Body of pancreas (tissue), 4 donors: ENCODE measurements at regions not wholly inside any gene's neighbourhood (a gene's known extent, or its start where the extent isn't known, plus 50 kb on each side); places are given as distances from the start of the nearest gene placed in this dataset.

Experiments used
- ATAC-seq: fragments of 150-250 bp; one replicate; pipeline ENCODE4 v1.9.1; 2016
- DNase-seq, 4 donors: peaks; one replicate each; pipeline ENCODE4 v3.0.0-alpha.2; 2019
- H3K27ac ChIP-seq, 4 donors: fragments of 200-600 bp; sonication (generic); 1 replicate in 3 of 4; 2 replicates in 1 of 4; pipeline versions ENCODE4 v1.5.1 to v1.6.1; 2016 to 2019; ENCODE audit warnings: mild to moderate bottlenecking in 1 of 4, mixed read lengths in 1 of 4, moderate library complexity in 1 of 4
- H3K27me3 ChIP-seq, 2 donors: fragments of 200-600 bp; sonication (generic); one replicate each; pipeline ENCODE4 v1.6.0; 2016; ENCODE audit warnings: mild to moderate bottlenecking in 1 of 2
- H3K36me3 ChIP-seq, 2 donors: fragments of 200-600 bp; sonication (generic); replicated peaks in 1 of 2; 2 replicates each; pipeline ENCODE4 v1.5.1; 2016; ENCODE audit warnings: low read depth in 2 of 2; ENCODE audit not compliant: insufficient read depth in 1 of 2
- H3K4me1 ChIP-seq: fragments of 200-600 bp; sonication (generic); one replicate; pipeline ENCODE4 v1.6.0; 2016
- H3K4me3 ChIP-seq, 2 donors: fragments of 200-600 bp; sonication (generic); 1 replicate in 1 of 2; 2 replicates in 1 of 2; pipeline ENCODE4 v1.5.1; 2016 to 2019
- H3K9me3 ChIP-seq, 3 donors: fragments of 200-600 bp; sonication (generic); 1 replicate in 2 of 3; 2 replicates in 1 of 3; pipeline ENCODE4 v1.5.1; 2016
- POLR2A ChIP-seq, 3 donors: fragments of 450-650 bp; IDR thresholded peaks; one replicate each; pipeline ENCODE4 v1.6.1; 2016; ENCODE audit warnings: antibody characterized with exemption in 3 of 3, mild to moderate bottlenecking in 2 of 3
- WGBS, 2 donors: methylation state at CpG; one replicate each; pipeline ENCODE4 v1.1.5; 2017; 5-methylcytosine and 5-hydroxymethylcytosine counted together
- intact Hi-C: fragments of 100-400 bp; cut with DNase I; formaldehyde crosslinking; loops from one replicate; pipeline ENCODE4 v1.15.1; 2023
- TF ChIP-seq, protein P1 (sequence below), 7 experiments: fragments of 450-650 bp in 4 of 7; fragments of 200-600 bp in 3 of 7; sonication (generic) in 3 of 7; IDR thresholded peaks; one replicate each; pipeline ENCODE4 v1.5.1; 2016 to 2019; ENCODE audit warnings: antibody characterized with exemption in 7 of 7

DNA sequence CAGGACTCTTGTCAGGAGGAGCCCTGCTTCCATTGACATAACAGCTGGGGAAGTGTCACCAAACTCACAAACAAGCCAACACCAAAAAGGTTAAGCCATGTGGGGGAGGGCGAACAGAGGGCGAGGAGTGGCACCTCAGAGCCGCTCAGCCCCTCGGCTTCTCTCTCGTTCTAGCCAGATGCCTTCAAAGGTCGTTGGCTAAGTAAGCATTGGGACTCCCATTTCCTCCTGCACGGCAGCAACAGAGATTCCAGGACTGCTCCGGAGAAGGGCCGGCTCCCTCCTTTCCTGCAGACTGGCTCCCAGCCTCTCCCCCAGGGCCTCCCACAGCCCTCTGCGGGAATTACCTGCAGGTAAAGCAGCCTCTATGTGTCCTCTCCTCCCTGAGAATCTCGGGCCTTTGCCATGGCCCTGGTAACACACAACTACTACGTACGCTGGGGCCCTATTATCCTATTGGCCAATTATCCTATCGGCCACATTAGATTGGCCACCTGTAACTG, 52.1 kb upstream of the RNU6ATAC start:
- Histone ChIP-seq H3K4me1 (peaks cover 8% of the 10 kb centered on the region), H3K9me3 (no peaks in the 10 kb centered on the region), H3K4me3 (no peak overlapping the region), H3K36me3 (no peaks in the 10 kb centered on the region), H3K27me3 (no peaks in the 10 kb centered on the region), H3K27ac (no peak overlapping the region)
- intact Hi-C loops = no loop called here
- no peak for TF ChIP-seq POLR2A (IDR thresholded peaks at IDR 0.05)
- TF ChIP-seq, protein P1, sequence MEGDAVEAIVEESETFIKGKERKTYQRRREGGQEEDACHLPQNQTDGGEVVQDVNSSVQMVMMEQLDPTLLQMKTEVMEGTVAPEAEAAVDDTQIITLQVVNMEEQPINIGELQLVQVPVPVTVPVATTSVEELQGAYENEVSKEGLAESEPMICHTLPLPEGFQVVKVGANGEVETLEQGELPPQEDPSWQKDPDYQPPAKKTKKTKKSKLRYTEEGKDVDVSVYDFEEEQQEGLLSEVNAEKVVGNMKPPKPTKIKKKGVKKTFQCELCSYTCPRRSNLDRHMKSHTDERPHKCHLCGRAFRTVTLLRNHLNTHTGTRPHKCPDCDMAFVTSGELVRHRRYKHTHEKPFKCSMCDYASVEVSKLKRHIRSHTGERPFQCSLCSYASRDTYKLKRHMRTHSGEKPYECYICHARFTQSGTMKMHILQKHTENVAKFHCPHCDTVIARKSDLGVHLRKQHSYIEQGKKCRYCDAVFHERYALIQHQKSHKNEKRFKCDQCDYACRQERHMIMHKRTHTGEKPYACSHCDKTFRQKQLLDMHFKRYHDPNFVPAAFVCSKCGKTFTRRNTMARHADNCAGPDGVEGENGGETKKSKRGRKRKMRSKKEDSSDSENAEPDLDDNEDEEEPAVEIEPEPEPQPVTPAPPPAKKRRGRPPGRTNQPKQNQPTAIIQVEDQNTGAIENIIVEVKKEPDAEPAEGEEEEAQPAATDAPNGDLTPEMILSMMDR (IDR thresholded peaks at IDR 0.05) = no peak
- no peak for ATAC-seq
- DNase-seq = no peak
- WGBS, 2 donors = 58 to 73% methylated on average over 2 to 14 of the region's 14 CpGs

DNA sequence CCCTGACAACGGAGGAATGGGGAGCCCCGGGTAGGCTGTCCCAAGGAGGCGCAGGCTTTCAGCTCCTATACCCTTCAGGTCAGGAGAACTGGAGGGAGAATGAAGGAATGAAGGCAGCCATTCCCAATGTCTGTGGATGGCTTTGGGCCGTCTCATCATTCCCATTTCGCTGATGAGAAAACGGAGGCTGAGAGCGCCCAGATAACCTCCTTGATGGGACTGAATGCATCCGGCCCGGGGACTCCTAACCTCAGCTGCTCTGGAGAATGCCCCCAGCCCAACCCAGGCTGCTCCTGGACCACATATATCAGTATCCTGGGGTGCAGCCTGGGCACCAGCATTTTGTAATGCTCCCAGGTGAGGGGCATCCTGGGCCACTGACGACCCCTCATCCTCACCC, 52.6 kb upstream of the RNU6ATAC start:
- intact Hi-C loops = no loop called here
- Histone ChIP-seq H3K4me1 (peaks cover 8% of the 10 kb centered on the region), H3K36me3 (no peaks in the 10 kb centered on the region), H3K9me3 (no peaks in the 10 kb centered on the region), H3K27me3 (no peaks in the 10 kb centered on the region), H3K27ac (no peak overlapping the region), H3K4me3 (no peak overlapping the region)
- 74 to 75% methylated on average over 10 of the region's 10 CpGs for WGBS, 2 donors
- TF ChIP-seq POLR2A (IDR thresholded peaks at IDR 0.05) = no peak
- TF ChIP-seq, protein P1 (IDR thresholded peaks at IDR 0.05) = no peak
- ATAC-seq = no peak
- no peak for DNase-seq

DNA sequence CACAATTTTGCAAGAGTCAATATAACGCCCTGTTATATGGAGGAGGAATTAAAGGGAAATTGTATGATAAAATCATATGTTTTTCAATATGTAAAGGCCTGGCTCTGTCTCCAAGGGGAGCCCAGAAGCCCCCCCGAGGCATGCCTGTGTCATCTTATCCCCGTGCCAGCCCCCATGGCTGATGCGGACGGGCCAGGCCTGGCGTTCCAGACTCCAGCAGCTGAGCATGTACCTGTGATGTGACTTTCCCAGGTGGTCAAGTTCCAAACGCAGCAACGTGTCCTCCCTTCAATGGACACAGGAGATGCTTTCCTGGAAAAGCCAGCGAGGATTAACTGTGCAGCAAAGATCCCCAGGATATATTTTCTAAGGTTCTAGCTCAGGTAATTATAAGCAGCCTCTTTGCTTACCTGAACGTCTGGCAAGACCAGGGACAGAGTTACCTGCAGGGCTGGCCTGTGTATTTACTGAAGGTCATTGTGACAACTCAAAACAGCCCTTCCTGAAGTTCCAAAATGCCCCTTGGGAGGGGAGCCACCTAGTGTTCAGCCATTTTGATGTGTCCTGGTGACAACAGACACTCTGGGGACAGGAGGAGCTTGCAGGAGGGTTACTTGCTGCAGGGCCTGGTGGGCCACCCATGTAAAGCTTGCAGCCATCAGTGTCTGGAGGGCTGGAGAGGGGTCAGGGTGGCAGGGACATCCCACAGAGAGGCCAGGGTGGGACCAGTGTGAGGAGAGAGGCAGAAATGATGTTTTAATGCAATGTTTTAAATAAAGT, 53.3 kb upstream of the RNU6ATAC start:
- Histone ChIP-seq H3K27ac (no peak overlapping the region), H3K36me3 (no peaks in the 10 kb centered on the region), H3K9me3 (no peaks in the 10 kb centered on the region), H3K4me3 (no peak overlapping the region), H3K4me1 (peaks cover 8% of the 10 kb centered on the region), H3K27me3 (no peaks in the 10 kb centered on the region)
- ATAC-seq (no peak), DNase-seq (no peak)
- WGBS, 2 donors = 66 to 78% methylated on average over 9 to 10 of the region's 10 CpGs
- intact Hi-C loops = no loop called here
- TF ChIP-seq POLR2A (IDR thresholded peaks at IDR 0.05) = no peak
- TF ChIP-seq, protein P1 (IDR thresholded peaks at IDR 0.05) = no peak

DNA sequence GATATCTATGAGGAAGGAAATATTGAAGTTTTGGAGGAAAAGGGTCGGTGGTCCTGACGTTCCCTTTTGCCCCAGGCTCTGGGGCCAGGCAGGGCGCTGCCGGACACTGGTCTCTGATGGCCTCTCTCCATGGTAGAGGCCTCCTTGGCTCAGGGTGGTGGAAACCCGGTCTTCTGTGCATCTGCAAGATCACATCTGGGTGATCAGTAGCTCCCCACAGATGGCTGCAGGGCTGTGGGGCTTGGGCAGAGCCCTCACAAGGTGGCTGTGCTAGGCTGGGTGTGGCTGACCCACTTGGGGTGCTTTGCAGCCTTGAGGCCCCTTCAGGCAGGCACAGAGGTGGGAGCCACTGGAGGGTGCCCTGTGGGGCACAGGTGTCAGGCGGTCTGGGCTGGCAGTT, 53.9 kb upstream of the RNU6ATAC start:
- Histone ChIP-seq H3K9me3 (no peaks in the 10 kb centered on the region), H3K4me1 (peaks cover 8% of the 10 kb centered on the region), H3K27me3 (no peaks in the 10 kb centered on the region), H3K27ac (no peak overlapping the region), H3K36me3 (no peaks in the 10 kb centered on the region), H3K4me3 (no peak overlapping the region)
- intact Hi-C loops = no loop called here
- WGBS, 2 donors = 58 to 81% methylated on average over 5 to 6 of the region's 6 CpGs
- no peak for DNase-seq
- TF ChIP-seq, protein P1 (IDR thresholded peaks at IDR 0.05) = no peak
- no peak for ATAC-seq

DNA sequence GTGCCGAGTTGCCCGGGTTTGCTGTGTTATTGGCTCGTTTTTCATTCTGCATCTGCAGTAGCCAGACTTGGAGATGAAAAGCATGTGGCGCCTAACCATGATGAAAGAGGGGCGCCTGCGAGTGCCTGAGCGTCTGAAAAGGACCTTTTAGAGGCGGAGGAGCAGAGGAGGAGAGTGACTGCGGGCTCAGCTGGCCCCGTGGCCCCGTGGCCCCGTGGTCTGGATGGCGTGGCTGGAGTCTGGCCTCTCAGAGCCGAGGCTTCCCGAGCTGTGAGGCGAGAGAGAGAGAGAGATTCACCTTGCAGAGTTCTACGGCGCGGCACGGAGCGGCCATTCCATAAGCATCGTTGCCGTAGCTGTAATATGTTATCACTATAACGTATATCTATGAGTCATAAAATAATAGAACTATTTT, 55.3 kb upstream of the RNU6ATAC start:
- no peak for DNase-seq
- intact Hi-C loops = no loop called here

More for the DNA sequence above, 55.3 kb upstream of the RNU6ATAC start:
- H3K36me3 ChIP-seq = no peaks in the 10 kb centered on the region
- H3K4me1 ChIP-seq = peaks cover 3% of the 10 kb centered on the region
- H3K9me3 ChIP-seq = no peaks in the 10 kb centered on the region
- no peak for ATAC-seq
- 77 to 84% methylated on average over 20 to 21 of the region's 24 CpGs for WGBS, 2 donors
- no peak overlapping the region for H3K4me3 ChIP-seq
- peak overlapping the region in 2 of 4 donors; percentile 40 to 65 for H3K27ac ChIP-seq
- H3K27me3 ChIP-seq = no peaks in the 10 kb centered on the region
- no peak for TF ChIP-seq POLR2A (IDR thresholded peaks at IDR 0.05)
- TF ChIP-seq, protein P1 (IDR thresholded peaks at IDR 0.05) = no peak
